OCI-LY7 (cell line): ENCODE measurements at regions not wholly inside any gene's neighbourhood (a gene's known extent, or its start where the extent isn't known, plus 50 kb on each side); places are given as distances from the start of the nearest gene placed in this dataset.

Source experiments
- BruUV-seq: library from RNA; stranded (reverse); fragments of 400-500 nt; replicated peaks from 2 replicates; lab custom pipeline; 2021; lab: Mats Ljungman, UMichigan
- CTCF ChIA-PET: fragments of 300-600 bp; sonication (Branson Sonifier 250); formaldehyde crosslinking; loops from one replicate; lab custom pipeline; 2022; ENCODE audit warnings: antibody characterized with exemption; ENCODE audit not compliant: unreplicated experiment; lab: Charles Lee
- POLR2A ChIA-PET: fragments of 300-600 bp; sonication (Branson Sonifier 250); formaldehyde crosslinking; loops from one replicate; lab custom pipeline; 2022; ENCODE audit warnings: antibody characterized with exemption; lab: Charles Lee
- DNase-seq: peaks from one replicate; pipeline ENCODE4 v3.0.0-alpha.2; 2015; ENCODE audit warnings: low spot score
- H2AFZ ChIP-seq: fragments of 200-600 bp; sonication (generic), shearing (Covaris generic); 2 replicates; pipeline ENCODE4 v1.6.1; 2014; ENCODE audit warnings: mild to moderate bottlenecking, antibody characterized with exemption, low read length, moderate library complexity
- H3K27ac ChIP-seq: fragments of 200-600 bp; sonication (generic); 2 replicates; pipeline ENCODE4 v1.5.1; 2014; ENCODE audit warnings: mixed run types, low read depth, mild to moderate bottlenecking, moderate library complexity, low read length, inconsistent platforms; ENCODE audit not compliant: poor library complexity, severe bottlenecking
- H3K36me3 ChIP-seq: fragments of 200-600 bp; sonication (generic); 2 replicates; pipeline ENCODE4 v1.6.1; 2014; ENCODE audit warnings: mild to moderate bottlenecking, antibody characterized with exemption, low read length, moderate library complexity, mixed read lengths; ENCODE audit not compliant: insufficient read depth
- H3K4me1 ChIP-seq: fragments of 200-600 bp; sonication (generic); 2 replicates; pipeline ENCODE4 v1.5.1; 2014; ENCODE audit warnings: mild to moderate bottlenecking, low read length; ENCODE audit not compliant: insufficient read depth, poor library complexity, severe bottlenecking
- H3K4me2 ChIP-seq: fragments of 200-600 bp; sonication (generic); 2 replicates; pipeline ENCODE4 v1.6.1; 2014; ENCODE audit warnings: mild to moderate bottlenecking, low read length
- H3K4me3 ChIP-seq: fragments of 200-600 bp; sonication (generic); 2 replicates; pipeline ENCODE4 v1.5.1; 2014; ENCODE audit warnings: mild to moderate bottlenecking, low read depth, low read length; ENCODE audit not compliant: poor library complexity, severe bottlenecking
- H3K79me2 ChIP-seq: fragments of 200-600 bp; sonication (generic); 2 replicates; pipeline ENCODE4 v1.6.1; 2016; ENCODE audit warnings: low read depth, mild to moderate bottlenecking, low read length, moderate library complexity, mixed read lengths; ENCODE audit not compliant: insufficient read depth
- H3K9me2 ChIP-seq: fragments of 200-600 bp; sonication (generic); 2 replicates; pipeline ENCODE4 v1.6.1; 2016; ENCODE audit warnings: mild to moderate bottlenecking, low read length, mixed read lengths; ENCODE audit not compliant: insufficient read depth
- H3K9me3 ChIP-seq: fragments of 200-600 bp; sonication (generic); 2 replicates; pipeline ENCODE4 v1.6.1; 2014; ENCODE audit warnings: mild to moderate bottlenecking, mixed run types, low read length, mixed read lengths
- H4K20me1 ChIP-seq: fragments of 200-600 bp; sonication (generic); 2 replicates; pipeline ENCODE4 v1.6.1; 2014; ENCODE audit warnings: mild to moderate bottlenecking, antibody characterized with exemption, low read length, moderate library complexity, mixed read lengths; ENCODE audit not compliant: insufficient read depth
- EZH2phosphoT487 ChIP-seq: fragments of 200-600 bp; sonication (generic); IDR thresholded peaks from 2 replicates; pipeline ENCODE4 v1.6.1; 2018; ENCODE audit warnings: low read depth, borderline replicate concordance, mild to moderate bottlenecking, mixed run types, antibody characterized with exemption, low read length, moderate library complexity, mixed read lengths
- intact Hi-C: fragments of 100-400 bp; cut with micrococcal nuclease; formaldehyde crosslinking; loops from one replicate; pipeline ENCODE4 v1.10.0; 2022; ENCODE audit not compliant: unreplicated experiment
- TF ChIP-seq, protein P1 (sequence below): fragments of 200-600 bp; sonication (generic); conservative IDR thresholded peaks from 2 replicates; pipeline ENCODE4 v1.5.1; 2014; ENCODE audit warnings: mild to moderate bottlenecking, antibody characterized with exemption, low read length, moderate library complexity, mixed read lengths

DNA sequence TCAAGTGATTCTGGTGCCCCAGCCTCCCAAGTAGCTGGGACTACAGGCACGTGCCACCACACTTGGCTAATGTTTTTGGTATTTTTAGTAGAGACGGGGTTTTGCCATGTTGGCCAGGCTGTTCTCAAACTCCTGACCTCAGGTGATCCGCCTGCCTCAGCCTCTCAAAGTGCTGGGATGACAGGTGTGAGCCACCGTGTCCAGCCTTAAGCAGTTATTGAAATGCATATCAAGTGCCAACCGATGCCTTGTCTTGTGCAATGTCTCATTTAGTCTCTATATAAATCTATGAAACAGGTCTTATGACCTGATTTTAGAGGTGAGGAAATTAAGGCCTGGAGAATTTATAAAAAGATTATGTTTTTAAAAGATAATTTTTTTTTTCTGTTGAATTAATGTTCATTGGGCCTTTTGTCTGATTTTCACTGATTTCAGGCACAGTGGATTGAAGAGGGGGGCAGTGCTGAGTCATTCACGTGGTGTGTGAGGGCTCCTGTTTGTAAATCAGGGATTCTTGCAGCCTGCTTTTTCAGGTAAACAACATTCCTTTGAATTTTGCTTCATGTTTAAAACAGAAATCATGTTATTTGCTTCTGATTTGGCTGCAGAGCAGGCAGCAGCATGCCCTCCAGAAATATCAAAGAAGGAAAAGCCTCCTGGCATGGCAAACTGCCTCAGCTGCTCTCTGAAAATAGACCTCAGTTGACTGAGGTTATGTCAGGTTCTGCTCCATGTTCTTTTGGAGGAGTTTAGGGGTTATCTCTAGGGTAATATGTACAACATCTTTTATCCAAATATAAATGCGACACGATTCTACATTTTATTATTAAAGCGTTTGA, 407.0 kb upstream of the RGMA start:
- intact Hi-C loops, result no loop called here
- POLR2A ChIA-PET, result no interaction called here
- BruUV-seq, result no TSS peak

DNA sequence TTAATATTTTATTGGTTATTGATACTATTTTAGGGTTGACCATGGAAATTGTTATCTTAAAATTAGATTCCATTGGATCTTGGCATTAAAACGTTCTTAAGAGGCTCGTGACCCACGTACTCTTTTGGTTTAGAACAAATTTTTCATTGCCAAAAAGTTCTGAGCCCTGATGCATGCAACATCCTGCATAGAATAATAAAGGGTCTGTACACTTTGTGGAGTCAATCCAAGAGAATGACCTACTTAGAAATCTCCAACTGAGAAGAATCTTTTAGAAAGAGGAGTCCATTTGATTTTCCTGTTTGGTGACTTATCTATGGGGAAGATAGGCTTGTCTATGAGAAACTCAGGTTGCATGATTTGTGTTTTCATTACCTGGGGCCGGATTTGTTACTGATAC, 404.2 kb upstream of the RGMA start:
- no peak overlapping the region for H3K4me3 ChIP-seq
- H4K20me1 ChIP-seq, result no peaks in the 10 kb centered on the region
- CTCF ChIA-PET, result no interaction called here
- no peaks in the 10 kb centered on the region for H3K4me1 ChIP-seq
- H3K9me2 ChIP-seq, result no peaks in the 10 kb centered on the region
- H3K9me3 ChIP-seq, result no peaks in the 10 kb centered on the region
- H2AFZ ChIP-seq, result no peak overlapping the region
- no TSS peak for BruUV-seq
- H3K27ac ChIP-seq, result no peak overlapping the region
- H3K4me2 ChIP-seq, result no peak overlapping the region
- POLR2A ChIA-PET, result no interaction called here
- no peak for DNase-seq
- no peaks in the 10 kb centered on the region for H3K79me2 ChIP-seq
- TF ChIP-seq, protein P1, sequence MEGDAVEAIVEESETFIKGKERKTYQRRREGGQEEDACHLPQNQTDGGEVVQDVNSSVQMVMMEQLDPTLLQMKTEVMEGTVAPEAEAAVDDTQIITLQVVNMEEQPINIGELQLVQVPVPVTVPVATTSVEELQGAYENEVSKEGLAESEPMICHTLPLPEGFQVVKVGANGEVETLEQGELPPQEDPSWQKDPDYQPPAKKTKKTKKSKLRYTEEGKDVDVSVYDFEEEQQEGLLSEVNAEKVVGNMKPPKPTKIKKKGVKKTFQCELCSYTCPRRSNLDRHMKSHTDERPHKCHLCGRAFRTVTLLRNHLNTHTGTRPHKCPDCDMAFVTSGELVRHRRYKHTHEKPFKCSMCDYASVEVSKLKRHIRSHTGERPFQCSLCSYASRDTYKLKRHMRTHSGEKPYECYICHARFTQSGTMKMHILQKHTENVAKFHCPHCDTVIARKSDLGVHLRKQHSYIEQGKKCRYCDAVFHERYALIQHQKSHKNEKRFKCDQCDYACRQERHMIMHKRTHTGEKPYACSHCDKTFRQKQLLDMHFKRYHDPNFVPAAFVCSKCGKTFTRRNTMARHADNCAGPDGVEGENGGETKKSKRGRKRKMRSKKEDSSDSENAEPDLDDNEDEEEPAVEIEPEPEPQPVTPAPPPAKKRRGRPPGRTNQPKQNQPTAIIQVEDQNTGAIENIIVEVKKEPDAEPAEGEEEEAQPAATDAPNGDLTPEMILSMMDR, result no peak
- TF ChIP-seq EZH2phosphoT487, result no peak
- no peaks in the 10 kb centered on the region for H3K36me3 ChIP-seq
- intact Hi-C loops, result no loop called here

More for the DNA sequence above, 407.0 kb upstream of the RGMA start:
- Histone ChIP-seq H3K36me3 (no peaks in the 10 kb centered on the region), H3K27ac (no peak overlapping the region), H2AFZ (no peak overlapping the region), H3K4me1 (no peaks in the 10 kb centered on the region), H3K9me3 (no peaks in the 10 kb centered on the region), H3K4me2 (no peak overlapping the region), H3K79me2 (no peaks in the 10 kb centered on the region), H3K4me3 (no peak overlapping the region), H4K20me1 (no peaks in the 10 kb centered on the region), H3K9me2 (no peaks in the 10 kb centered on the region)
- DNase-seq, result no peak
- TF ChIP-seq, protein P1, result peak; percentile 34; the same call in 1 of the 2 replicates
- no peak for TF ChIP-seq EZH2phosphoT487
- CTCF ChIA-PET, result no interaction called here

DNA sequence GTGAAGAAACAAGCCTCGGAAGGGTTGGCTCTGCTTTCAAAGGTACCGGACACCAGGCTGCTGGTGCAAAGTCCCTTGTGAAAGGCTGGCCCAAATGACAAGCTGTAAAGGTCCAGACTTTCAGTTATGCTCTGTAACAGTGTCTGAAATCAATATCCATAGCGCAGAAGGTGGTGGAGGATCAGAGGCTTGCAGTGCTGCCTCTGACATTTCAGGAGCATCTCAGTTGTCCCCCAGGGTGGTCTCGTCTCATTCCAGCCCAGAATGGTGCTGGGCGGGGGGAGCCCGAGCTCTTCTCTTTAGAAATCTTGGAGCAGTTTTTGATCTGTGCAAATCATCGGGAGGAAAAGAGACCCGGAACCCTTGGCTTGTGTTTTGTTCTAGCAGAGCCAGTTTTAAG, 402.3 kb upstream of the RGMA start:
- no peak overlapping the region for H3K27ac ChIP-seq
- TF ChIP-seq, protein P1, result no peak
- no peak for TF ChIP-seq EZH2phosphoT487
- H3K79me2 ChIP-seq, result no peaks in the 10 kb centered on the region
- no peaks in the 10 kb centered on the region for H3K9me2 ChIP-seq
- no TSS peak for BruUV-seq
- intact Hi-C loops, result no loop called here
- no peaks in the 10 kb centered on the region for H4K20me1 ChIP-seq
- ChIA-PET CTCF (no interaction called here), POLR2A (interaction anchor here (0.5 kb wide), 1 partner anchor 1404 kb away, joined by 3 read pairs; no protein-coding TSS in a partner anchor)
- no peaks in the 10 kb centered on the region for H3K4me1 ChIP-seq
- H3K9me3 ChIP-seq, result no peaks in the 10 kb centered on the region
- no peak overlapping the region for H3K4me2 ChIP-seq
- no peak overlapping the region for H3K4me3 ChIP-seq
- no peaks in the 10 kb centered on the region for H3K36me3 ChIP-seq
- H2AFZ ChIP-seq, result no peak overlapping the region
- no peak for DNase-seq
